Gastroesophageal sphincter (tissue), 4 donors: ENCODE measurements at regions not wholly inside any gene's neighbourhood (a gene's known extent, or its start where the extent isn't known, plus 50 kb on each side); places are given as distances from the start of the nearest gene placed in this dataset.

Experiments used
- ATAC-seq: fragments of 150-250 bp; one replicate; pipeline ENCODE4 v1.9.1; 2016; ENCODE audit warnings: mild to moderate bottlenecking, moderate library complexity
- H3K27ac ChIP-seq, 4 donors: fragments of 200-600 bp; sonication (generic) in 3 of 4; 1 replicate in 3 of 4; 2 replicates in 1 of 4; pipeline ENCODE4 v1.5.1; 2016 to 2019
- H3K27me3 ChIP-seq: fragments of 200-600 bp; sonication (generic); one replicate; pipeline ENCODE4 v1.5.1; 2019
- H3K36me3 ChIP-seq, 2 donors: fragments of 200-600 bp; sonication (generic); one replicate each; pipeline ENCODE4 v1.5.1; 2019; ENCODE audit warnings: control low read depth in 1 of 2
- H3K4me1 ChIP-seq, 3 donors: fragments of 200-600 bp; sonication (generic); 1 replicate in 2 of 3; 2 replicates in 1 of 3; pipeline ENCODE4 v1.5.1; 2016 to 2019; ENCODE audit warnings: control low read depth in 2 of 3
- H3K4me3 ChIP-seq, 2 donors: fragments of 200-600 bp; sonication (generic); one replicate each; pipeline ENCODE4 v1.5.1; 2019; ENCODE audit warnings: mild to moderate bottlenecking in 1 of 2, moderate library complexity in 1 of 2
- H3K9me3 ChIP-seq, 3 donors: fragments of 200-600 bp; sonication (generic); one replicate each; pipeline ENCODE4 v1.5.1; 2017 to 2019; ENCODE audit warnings: control low read depth in 2 of 3
- CTCF ChIP-seq, 4 experiments: fragments of 200-600 bp in 2 of 4; fragments of 450-650 bp in 2 of 4; sonication (generic) in 1 of 4; IDR thresholded peaks; one replicate each; pipeline ENCODE4 v1.5.1; 2017 to 2019; ENCODE audit warnings: antibody characterized with exemption in 4 of 4, mild to moderate bottlenecking in 2 of 4, moderate library complexity in 2 of 4
- EP300 ChIP-seq: sonication (generic); formaldehyde crosslinking; IDR thresholded peaks from one replicate; pipeline ENCODE4 v1.6.1; 2017; ENCODE audit warnings: antibody characterized with exemption, mild to moderate bottlenecking
- POLR2A ChIP-seq, 2 donors: fragments of 450-650 bp; IDR thresholded peaks; one replicate each; pipeline ENCODE4 v1.6.1; 2017; ENCODE audit warnings: antibody characterized with exemption in 2 of 2, mild to moderate bottlenecking in 2 of 2, moderate library complexity in 1 of 2
- POLR2AphosphoS5 ChIP-seq: sonication (generic); formaldehyde crosslinking; IDR thresholded peaks from one replicate; pipeline ENCODE4 v1.6.1; 2017; ENCODE audit warnings: antibody characterized with exemption
- WGBS, 2 donors: methylation state at CpG; one replicate each; pipeline ENCODE4 v1.1.5; 2018; ENCODE audit warnings: low coverage in 1 of 2; 5-methylcytosine and 5-hydroxymethylcytosine counted together

GRCh38 chr1:106789686-106790085 is 266.8 kb upstream of the PRMT6 start:
- TF ChIP-seq EP300, result no peak

GRCh38 chr1:106791041-106791440 is 265.4 kb upstream of the PRMT6 start:
- no peak for TF ChIP-seq EP300
- TF ChIP-seq CTCF (IDR thresholded peaks at IDR 0.05), result no peak
- no peak for TF ChIP-seq POLR2AphosphoS5
- TF ChIP-seq POLR2A (IDR thresholded peaks at IDR 0.05), result no peak
- 88 to 96% methylated on average over 5 to 11 of the region's 11 CpGs for WGBS, 2 donors
- Histone ChIP-seq H3K9me3 (no peaks in the 10 kb centered on the region), H3K36me3 (no peaks in the 10 kb centered on the region), H3K4me1 (no peaks in the 10 kb centered on the region), H3K27me3 (no peaks in the 10 kb centered on the region), H3K27ac (no peak overlapping the region), H3K4me3 (no peak overlapping the region)
- no peak for ATAC-seq

More at GRCh38 chr1:106789686-106790085, 266.8 kb upstream of the PRMT6 start:
- Histone ChIP-seq H3K27ac (no peak overlapping the region), H3K9me3 (no peaks in the 10 kb centered on the region), H3K36me3 (no peaks in the 10 kb centered on the region), H3K4me1 (no peaks in the 10 kb centered on the region), H3K27me3 (no peaks in the 10 kb centered on the region), H3K4me3 (no peak overlapping the region)
- no peak for ATAC-seq
- WGBS, 2 donors, result 35 to 48% methylated on average over 2 of the region's 2 CpGs

GRCh38 chr1:106793651-106794050 is 262.8 kb upstream of the PRMT6 start:
- H3K4me1 ChIP-seq, result no peaks in the 10 kb centered on the region
- no peak overlapping the region for H3K27ac ChIP-seq
- H3K4me3 ChIP-seq, result no peak overlapping the region
- no peak for ATAC-seq
- H3K27me3 ChIP-seq, result no peaks in the 10 kb centered on the region
- TF ChIP-seq POLR2AphosphoS5, result no peak
- no peak for TF ChIP-seq EP300
- TF ChIP-seq POLR2A (IDR thresholded peaks at IDR 0.05), result no peak
- no peak for TF ChIP-seq CTCF (IDR thresholded peaks at IDR 0.05)
- 69 to 100% methylated on average over 2 of the region's 2 CpGs for WGBS, 2 donors
- no peaks in the 10 kb centered on the region for H3K36me3 ChIP-seq
- no peaks in the 10 kb centered on the region for H3K9me3 ChIP-seq

GRCh38 chr1:106798991-106799390 is 257.5 kb upstream of the PRMT6 start:
- no peak for ATAC-seq
- WGBS, 2 donors, result 47 to 85% methylated on average over 3 to 4 of the region's 4 CpGs
- TF ChIP-seq POLR2A (IDR thresholded peaks at IDR 0.05) (no peak), CTCF (IDR thresholded peaks at IDR 0.05) (no peak), EP300 (no peak), POLR2AphosphoS5 (no peak)
- Histone ChIP-seq H3K27ac (no peak overlapping the region), H3K4me3 (no peak overlapping the region), H3K27me3 (no peaks in the 10 kb centered on the region), H3K4me1 (no peaks in the 10 kb centered on the region), H3K36me3 (no peaks in the 10 kb centered on the region), H3K9me3 (no peaks in the 10 kb centered on the region)

GRCh38 chr1:106802181-106802580 is 254.3 kb upstream of the PRMT6 start:
- ATAC-seq, result no peak
- WGBS, 2 donors, result 38 to 43% methylated on average over 1 of the region's 1 CpG

More at GRCh38 chr1:106802181-106802580, 254.3 kb upstream of the PRMT6 start:
- Histone ChIP-seq H3K9me3 (no peaks in the 10 kb centered on the region), H3K27me3 (no peaks in the 10 kb centered on the region), H3K4me3 (no peak overlapping the region), H3K36me3 (no peaks in the 10 kb centered on the region), H3K4me1 (no peaks in the 10 kb centered on the region), H3K27ac (no peak overlapping the region)
- TF ChIP-seq POLR2A (IDR thresholded peaks at IDR 0.05) (no peak), CTCF (IDR thresholded peaks at IDR 0.05) (no peak), EP300 (no peak), POLR2AphosphoS5 (no peak)
